CD4-positive, CD25-positive, alpha-beta regulatory T cell (primary cell): ENCODE measurements at regions not wholly inside any gene's neighbourhood (a gene's known extent, or its start where the extent isn't known, plus 50 kb on each side); places are given as distances from the start of the nearest gene placed in this dataset.

Experiments
- ATAC-seq, 2 donors: fragments of 150-1000 bp; cut with Tn5 transposase; one replicate each; pipeline ENCODE4 v1.10.0; 2021; ENCODE audit warnings: low read depth in 2 of 2, moderate number of reproducible peaks in 2 of 2, moderate library complexity in 1 of 2
- DNase-seq, 3 donors: peaks; one replicate each; pipeline versions ENCODE4 v3.0.0 to v3.0.0-alpha.2; 2012 to 2022; ENCODE audit warnings: mixed read lengths in 1 of 3
- H3K27ac ChIP-seq: one replicate; pipeline ENCODE4 v1.7.0; 2013; ENCODE audit warnings: mild to moderate bottlenecking, low read length; ENCODE audit not compliant: insufficient read depth, poor library complexity, severe bottlenecking
- H3K27me3 ChIP-seq: one replicate; pipeline ENCODE4 v1.7.0; 2013; ENCODE audit warnings: low read length; ENCODE audit not compliant: control insufficient read depth, insufficient read depth
- H3K36me3 ChIP-seq: one replicate; pipeline ENCODE4 v1.7.0; 2013; ENCODE audit warnings: mild to moderate bottlenecking, low read length, moderate library complexity; ENCODE audit not compliant: control insufficient read depth, insufficient read depth
- H3K4me1 ChIP-seq: 2 replicates; pipeline ENCODE4 v1.7.0; 2013; ENCODE audit warnings: mild to moderate bottlenecking, low read length; ENCODE audit not compliant: insufficient read depth, control insufficient read depth, poor library complexity, severe bottlenecking
- H3K4me3 ChIP-seq: one replicate; pipeline ENCODE4 v1.7.0; 2013; ENCODE audit warnings: low read depth, mild to moderate bottlenecking, low read length, moderate library complexity
- H3K9me3 ChIP-seq, 2 experiments: 1 replicate in 1 of 2; 2 replicates in 1 of 2; pipeline ENCODE4 v1.7.0; 2013; ENCODE audit warnings: low read length in 2 of 2, mild to moderate bottlenecking in 1 of 2, moderate library complexity in 1 of 2; ENCODE audit not compliant: control insufficient read depth in 2 of 2
- H3K27ac Mint-ChIP-seq, 3 donors: one replicate each; pipeline ENCODE4 v1.8.0; 2020 to 2022; ENCODE audit warnings: mild to moderate bottlenecking in 3 of 3, mixed read lengths in 3 of 3, moderate library complexity in 2 of 3
- H3K27me3 Mint-ChIP-seq: one replicate; pipeline ENCODE4 v1.8.0; 2022; ENCODE audit warnings: mild to moderate bottlenecking, mixed read lengths
- H3K36me3 Mint-ChIP-seq: one replicate; pipeline ENCODE4 v1.8.0; 2020; ENCODE audit warnings: mixed read lengths
- H3K4me1 Mint-ChIP-seq, 4 donors: one replicate each; pipeline ENCODE4 v1.8.0; 2020 to 2022; ENCODE audit warnings: mixed read lengths in 4 of 4, mild to moderate bottlenecking in 1 of 4
- H3K4me3 Mint-ChIP-seq, 4 donors: one replicate each; pipeline ENCODE4 v1.8.0; 2020 to 2022; ENCODE audit warnings: mild to moderate bottlenecking in 4 of 4, mixed read lengths in 4 of 4, moderate library complexity in 3 of 4
- H3K9me3 Mint-ChIP-seq, 7 donors: one replicate each; pipeline ENCODE4 v1.8.0; 2020 to 2022; ENCODE audit warnings: mixed read lengths in 7 of 7, mild to moderate bottlenecking in 3 of 7, moderate library complexity in 2 of 7

DNA sequence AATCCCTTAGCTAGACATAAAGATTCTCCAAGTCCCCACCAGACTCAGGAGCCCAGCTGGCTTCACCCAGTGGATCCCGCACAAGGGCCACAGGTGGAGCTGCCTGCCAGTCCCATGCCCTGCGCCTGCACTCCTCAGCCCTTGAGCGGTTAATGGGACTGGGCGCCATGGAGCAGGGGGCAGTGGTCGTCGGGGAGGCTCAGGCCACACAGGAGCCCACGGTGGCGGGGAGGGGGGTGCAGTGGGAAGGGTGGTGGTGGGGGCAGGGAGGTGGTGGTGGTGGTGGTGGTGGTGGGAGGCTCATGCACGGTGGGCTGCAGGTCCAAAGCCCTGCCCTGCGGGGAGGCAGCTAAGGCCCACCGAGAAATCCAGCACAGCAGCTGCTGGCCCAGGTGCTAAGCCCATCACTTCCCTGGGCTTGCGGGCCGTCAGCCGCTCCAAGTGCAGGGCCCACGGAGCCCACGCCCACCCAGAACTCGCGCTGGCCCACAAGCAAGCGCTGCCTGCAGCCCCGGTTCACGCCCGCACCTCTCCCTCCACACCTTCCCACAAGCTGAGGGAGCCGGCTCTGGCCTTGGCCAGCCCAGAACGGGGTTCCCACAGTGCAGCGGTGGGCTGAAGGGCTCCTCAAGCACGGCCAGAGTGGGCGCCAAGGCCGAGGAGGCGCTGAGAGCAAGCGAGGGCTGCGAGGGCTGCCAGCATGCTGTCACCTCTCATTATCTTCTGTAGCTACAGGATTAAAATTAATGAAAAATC lies 732.5 kb upstream of the POM121L12 start:
- H3K9me3 Mint-ChIP-seq, result peaks cover 2 to 12% (median 5%) of the 10 kb centered on the region in 7 donors
- no peak overlapping the region for H3K27ac Mint-ChIP-seq
- no peaks in the 10 kb centered on the region for H3K27me3 Mint-ChIP-seq
- DNase-seq (no peak), ATAC-seq (no peak)
- Histone ChIP-seq H3K27ac (no peak overlapping the region), H3K27me3 (no peaks in the 10 kb centered on the region), H3K4me1 (no peaks in the 10 kb centered on the region), H3K36me3 (no peaks in the 10 kb centered on the region), H3K4me3 (no peak overlapping the region), H3K9me3 (no peaks in the 10 kb centered on the region)
- H3K36me3 Mint-ChIP-seq, result no peaks in the 10 kb centered on the region
- no peak overlapping the region for H3K4me3 Mint-ChIP-seq
- H3K4me1 Mint-ChIP-seq, result peaks cover 0 to 4% (median 0%) of the 10 kb centered on the region in 4 donors

DNA sequence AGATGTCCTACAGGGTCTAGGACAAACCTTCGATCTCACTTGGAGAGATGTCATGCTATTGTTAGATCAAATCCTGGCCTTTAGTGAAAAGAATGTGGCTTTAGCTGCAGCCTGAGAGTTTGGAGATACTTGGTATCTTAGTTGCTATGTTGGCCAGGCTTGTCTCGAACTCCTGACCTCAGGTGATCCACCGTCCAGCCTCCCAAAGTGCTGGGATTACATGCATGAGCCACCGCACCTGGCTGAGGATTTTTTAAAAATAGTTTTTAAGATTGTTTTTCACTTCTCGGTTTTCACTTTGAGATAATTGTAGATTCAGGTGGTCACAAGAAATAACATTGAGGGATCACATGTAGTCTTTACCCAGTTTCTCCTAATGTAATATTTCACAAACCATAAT lies 738.3 kb upstream of the POM121L12 start:
- Histone ChIP-seq H3K9me3 (no peaks in the 10 kb centered on the region), H3K4me1 (no peaks in the 10 kb centered on the region), H3K27me3 (no peaks in the 10 kb centered on the region), H3K27ac (no peak overlapping the region), H3K4me3 (no peak overlapping the region), H3K36me3 (no peaks in the 10 kb centered on the region)
- ATAC-seq, result no peak
- Mint-ChIP-seq H3K27me3 (no peaks in the 10 kb centered on the region), H3K27ac (no peak overlapping the region), H3K4me1 (peaks cover 0 to 4% (median 0%) of the 10 kb centered on the region in 4 donors), H3K4me3 (no peak overlapping the region), H3K36me3 (no peaks in the 10 kb centered on the region), H3K9me3 (peaks cover 2 to 19% (median 5%) of the 10 kb centered on the region in 7 donors)
- DNase-seq, result no peak

DNA sequence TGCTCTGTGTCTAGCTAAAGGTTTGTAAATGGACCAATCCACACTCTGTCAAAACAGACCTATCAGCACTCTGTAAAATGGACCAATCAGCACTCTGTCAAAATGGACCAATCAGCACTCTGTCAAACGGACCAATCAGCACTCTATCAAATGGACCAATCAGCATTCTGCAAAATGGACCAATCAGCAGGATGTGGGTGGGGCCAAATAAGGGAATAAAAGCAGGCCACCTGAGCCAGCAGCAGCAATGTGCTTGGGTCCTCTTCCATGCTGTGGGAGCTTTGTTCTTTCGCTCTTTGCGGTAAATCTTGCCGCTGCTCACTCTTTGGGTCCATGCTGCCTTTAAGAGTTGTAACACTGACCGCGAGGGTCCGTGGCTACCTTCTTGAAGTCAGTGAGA lies 740.5 kb upstream of the POM121L12 start:
- DNase-seq (no peak), ATAC-seq (no peak)
- Histone ChIP-seq H3K4me1 (no peaks in the 10 kb centered on the region), H3K36me3 (no peaks in the 10 kb centered on the region), H3K9me3 (no peaks in the 10 kb centered on the region), H3K27ac (no peak overlapping the region), H3K27me3 (no peaks in the 10 kb centered on the region), H3K4me3 (no peak overlapping the region)
- Mint-ChIP-seq H3K27me3 (no peaks in the 10 kb centered on the region), H3K4me1 (no peaks in the 10 kb centered on the region), H3K36me3 (no peaks in the 10 kb centered on the region), H3K4me3 (no peak overlapping the region), H3K27ac (no peak overlapping the region), H3K9me3 (peaks cover 2 to 21% (median 4%) of the 10 kb centered on the region in 7 donors)

DNA sequence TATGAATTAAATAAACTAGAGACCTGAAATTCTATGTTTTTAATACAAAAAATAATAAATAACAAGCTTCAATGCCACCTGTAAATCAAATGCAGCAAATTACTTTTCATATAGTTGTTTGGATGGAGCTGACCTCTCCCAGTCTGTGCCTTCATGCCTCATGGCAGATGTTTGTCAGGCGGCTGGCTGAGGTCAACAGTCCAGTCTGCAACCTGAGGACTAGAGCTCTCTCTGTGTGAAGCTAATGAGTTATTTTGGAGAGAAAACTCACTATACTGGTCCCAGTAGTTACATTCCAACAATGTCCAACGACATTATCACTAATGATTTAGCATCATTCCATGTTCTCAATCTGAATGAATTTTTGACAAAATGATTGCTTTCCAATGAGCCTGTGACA lies 746.2 kb upstream of the POM121L12 start:
- DNase-seq (no peak), ATAC-seq (no peak)
- H3K27me3 ChIP-seq, result no peaks in the 10 kb centered on the region
- H3K27ac ChIP-seq, result no peak overlapping the region
- Mint-ChIP-seq H3K4me1 (no peaks in the 10 kb centered on the region), H3K27ac (no peak overlapping the region), H3K4me3 (no peak overlapping the region), H3K27me3 (no peaks in the 10 kb centered on the region), H3K36me3 (no peaks in the 10 kb centered on the region), H3K9me3 (peaks cover 0 to 24% (median 4%) of the 10 kb centered on the region in 7 donors)
- H3K36me3 ChIP-seq, result no peaks in the 10 kb centered on the region
- H3K9me3 ChIP-seq, result no peaks in the 10 kb centered on the region
- H3K4me1 ChIP-seq, result no peaks in the 10 kb centered on the region
- no peak overlapping the region for H3K4me3 ChIP-seq

DNA sequence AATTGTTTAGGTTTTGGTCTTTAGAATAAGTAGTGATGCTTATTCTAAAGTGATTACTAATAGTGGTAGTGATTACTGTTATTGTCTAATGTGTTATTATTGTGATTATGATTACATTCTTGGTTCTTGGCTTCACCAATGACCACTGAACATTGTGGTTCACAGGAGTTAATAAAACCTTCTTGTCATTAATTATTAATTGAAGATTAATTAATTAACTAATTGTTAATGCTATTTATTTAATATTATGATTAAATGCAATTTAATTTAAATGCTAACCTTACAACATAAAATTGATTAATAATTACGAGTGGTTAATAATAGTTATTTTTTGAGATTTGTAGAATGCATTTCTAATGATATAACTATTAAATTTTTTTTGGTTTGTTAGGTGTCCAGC lies 747.7 kb upstream of the POM121L12 start:
- H3K4me1 Mint-ChIP-seq, result no peaks in the 10 kb centered on the region

DNA sequence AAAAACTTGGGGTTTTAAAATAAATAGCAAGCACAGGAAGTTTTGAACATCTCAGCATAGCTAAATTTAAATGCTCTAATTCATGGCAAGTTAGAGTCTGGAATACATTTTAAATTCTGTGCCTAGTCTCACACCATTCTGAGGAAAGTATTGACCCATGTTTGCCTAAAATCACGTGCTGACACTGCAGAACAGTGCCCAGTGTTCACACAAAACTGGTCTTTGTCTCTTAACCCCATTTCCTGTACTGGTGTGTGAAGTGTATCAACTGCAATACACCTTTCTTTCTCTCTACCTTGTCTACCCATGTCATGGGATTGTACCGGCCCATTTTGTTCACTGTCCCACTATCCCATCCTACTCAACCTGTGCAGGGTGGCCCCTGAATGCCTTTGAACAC lies 749.7 kb upstream of the POM121L12 start:
- no peak overlapping the region for H3K27ac ChIP-seq
- no peaks in the 10 kb centered on the region for H3K9me3 ChIP-seq
- H3K4me3 ChIP-seq, result no peak overlapping the region
- no peaks in the 10 kb centered on the region for H3K27me3 Mint-ChIP-seq
- peaks cover 0 to 37% (median 7%) of the 10 kb centered on the region in 7 donors for H3K9me3 Mint-ChIP-seq
- H3K4me3 Mint-ChIP-seq, result no peak overlapping the region
- no peaks in the 10 kb centered on the region for H3K36me3 ChIP-seq
- DNase-seq (no peak), ATAC-seq (no peak)
- H3K4me1 ChIP-seq, result no peaks in the 10 kb centered on the region
- no peak overlapping the region for H3K27ac Mint-ChIP-seq
- no peaks in the 10 kb centered on the region for H3K27me3 ChIP-seq
- H3K4me1 Mint-ChIP-seq, result no peaks in the 10 kb centered on the region
- no peaks in the 10 kb centered on the region for H3K36me3 Mint-ChIP-seq

More for the DNA sequence above, 747.7 kb upstream of the POM121L12 start:
- Mint-ChIP-seq H3K9me3 (peaks cover 0 to 25% (median 6%) of the 10 kb centered on the region in 7 donors), H3K27me3 (no peaks in the 10 kb centered on the region), H3K27ac (no peak overlapping the region), H3K4me3 (no peak overlapping the region), H3K36me3 (no peaks in the 10 kb centered on the region)
- H3K36me3 ChIP-seq, result no peaks in the 10 kb centered on the region
- no peaks in the 10 kb centered on the region for H3K27me3 ChIP-seq
- DNase-seq (no peak), ATAC-seq (no peak)
- H3K4me3 ChIP-seq, result no peak overlapping the region
- no peaks in the 10 kb centered on the region for H3K4me1 ChIP-seq
- H3K27ac ChIP-seq, result no peak overlapping the region
- H3K9me3 ChIP-seq, result no peaks in the 10 kb centered on the region

DNA sequence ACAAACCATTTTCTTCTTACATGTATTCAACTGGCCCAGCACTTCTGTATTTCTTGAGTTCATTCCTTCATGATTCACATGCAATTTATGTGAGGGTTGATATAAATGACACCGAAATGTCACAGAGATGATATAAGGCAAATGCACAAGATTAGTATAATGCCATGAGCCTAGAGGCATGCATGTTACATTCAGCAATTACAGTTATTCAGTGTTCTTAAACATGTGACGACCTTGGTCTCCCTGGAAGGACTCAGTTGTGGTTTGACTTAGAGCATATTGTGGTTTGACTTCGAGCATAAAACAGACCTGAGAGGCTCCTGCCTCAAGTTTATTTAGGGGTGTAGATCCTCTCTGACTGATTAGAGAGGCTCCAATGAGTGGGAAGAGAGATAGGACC lies 752.1 kb upstream of the POM121L12 start:
- Histone ChIP-seq H3K27ac (no peak overlapping the region), H3K4me3 (no peak overlapping the region), H3K4me1 (no peaks in the 10 kb centered on the region), H3K9me3 (no peaks in the 10 kb centered on the region), H3K27me3 (no peaks in the 10 kb centered on the region), H3K36me3 (no peaks in the 10 kb centered on the region)
- Mint-ChIP-seq H3K9me3 (peaks cover 0 to 38% (median 11%) of the 10 kb centered on the region in 7 donors), H3K4me3 (no peak overlapping the region), H3K4me1 (no peaks in the 10 kb centered on the region), H3K36me3 (no peaks in the 10 kb centered on the region), H3K27me3 (no peaks in the 10 kb centered on the region), H3K27ac (no peak overlapping the region)
- no peak for ATAC-seq
- no peak for DNase-seq
